GM23338 (cell line): ENCODE measurements at regions not wholly inside any gene's neighbourhood (a gene's known extent, or its start where the extent isn't known, plus 50 kb on each side); places are given as distances from the start of the nearest gene placed in this dataset.

Experiments
- ATAC-seq: fragments of 200-7000 bp; cut with Tn5 transposase; 3 replicates; pipeline ENCODE4 v1.9.1; 2020
- DNase-seq: peaks from one replicate; pipeline ENCODE4 v3.0.0-alpha.2; 2015; ENCODE audit warnings: low spot score
- H2AFZ ChIP-seq: fragments of 200-600 bp; sonication (generic); 2 replicates; pipeline ENCODE4 v1.8.0; 2016; ENCODE audit warnings: antibody characterized with exemption, mild to moderate bottlenecking, moderate library complexity
- H3F3A ChIP-seq: fragments of 200-600 bp; sonication (generic); replicated peaks from 2 replicates; pipeline ENCODE4 v1.8.0; 2017; ENCODE audit warnings: antibody characterized with exemption, mixed run types, low read depth
- H3K27ac ChIP-seq: fragments of 200-600 bp; sonication (generic); 2 replicates; pipeline ENCODE4 v1.6.1; 2016; ENCODE audit warnings: low read depth
- H3K27me3 ChIP-seq: fragments of 200-600 bp; sonication (generic); 2 replicates; pipeline ENCODE4 v1.8.0; 2016; ENCODE audit warnings: mild to moderate bottlenecking, mixed run types, moderate library complexity; ENCODE audit not compliant: insufficient read depth
- H3K36me3 ChIP-seq: fragments of 200-600 bp; sonication (generic); 2 replicates; pipeline ENCODE4 v1.8.0; 2016; ENCODE audit warnings: mild to moderate bottlenecking; ENCODE audit not compliant: insufficient read depth
- H3K4me1 ChIP-seq: fragments of 200-600 bp; sonication (generic); 2 replicates; pipeline ENCODE4 v1.8.0; 2016; ENCODE audit warnings: mild to moderate bottlenecking, moderate library complexity; ENCODE audit not compliant: insufficient read depth
- H3K4me2 ChIP-seq: fragments of 200-600 bp; sonication (generic); 2 replicates; pipeline ENCODE4 v1.7.1; 2017; ENCODE audit warnings: mixed run types
- H3K4me3 ChIP-seq: fragments of 200-600 bp; sonication (generic); 2 replicates; pipeline ENCODE4 v1.6.1; 2016; ENCODE audit warnings: mixed run types
- H3K79me2 ChIP-seq: fragments of 200-600 bp; sonication (generic); replicated peaks from 2 replicates; pipeline ENCODE4 v1.8.0; 2017; ENCODE audit warnings: mild to moderate bottlenecking; ENCODE audit not compliant: insufficient read depth
- H3K9me2 ChIP-seq: fragments of 200-600 bp; sonication (generic); 2 replicates; pipeline ENCODE4 v1.8.0; 2017; ENCODE audit not compliant: insufficient read depth
- H4K20me1 ChIP-seq: fragments of 200-600 bp; sonication (generic); replicated peaks from 2 replicates; pipeline ENCODE4 v1.8.0; 2017; ENCODE audit warnings: mild to moderate bottlenecking; ENCODE audit not compliant: insufficient read depth
- H3K27ac Mint-ChIP-seq: 2 replicates; pipeline ENCODE4 v1.8.0; 2020; ENCODE audit warnings: inconsistent platforms, mild to moderate bottlenecking, moderate library complexity, mixed read lengths
- H3K27me3 Mint-ChIP-seq: 3 replicates; pipeline ENCODE4 v1.8.0; 2022; ENCODE audit warnings: low read depth, mild to moderate bottlenecking, moderate library complexity, mixed read lengths, inconsistent platforms; ENCODE audit not compliant: insufficient read depth, poor library complexity
- H3K36me3 Mint-ChIP-seq: 3 replicates; pipeline ENCODE4 v1.8.0; 2021; ENCODE audit warnings: low read depth, mild to moderate bottlenecking, inconsistent platforms, moderate library complexity, mixed read lengths
- H3K4me1 Mint-ChIP-seq: 3 replicates; pipeline ENCODE4 v1.8.0; 2020; ENCODE audit warnings: mild to moderate bottlenecking, inconsistent platforms, mixed read lengths
- H3K4me3 Mint-ChIP-seq: 3 replicates; pipeline ENCODE4 v1.8.0; 2021; ENCODE audit warnings: moderate library complexity, mild to moderate bottlenecking, inconsistent platforms, mixed read lengths
- H3K9me3 Mint-ChIP-seq: 3 replicates; pipeline ENCODE4 v1.8.0; 2020; ENCODE audit warnings: moderate library complexity, mild to moderate bottlenecking, inconsistent platforms, mixed read lengths
- CREB1 ChIP-seq: fragments of 250-450 bp; sonication (Bioruptor Pico); IDR thresholded peaks from 2 replicates; pipeline ENCODE4 v1.5.0; 2020; ENCODE audit warnings: low read depth, mild to moderate bottlenecking, moderate library complexity
- EZH2 ChIP-seq: fragments of 200-600 bp; sonication (generic); IDR thresholded peaks from one replicate; pipeline ENCODE4 v1.8.0; 2017; ENCODE audit warnings: antibody characterized with exemption, mild to moderate bottlenecking, low read depth; ENCODE audit not compliant: unreplicated experiment
- EZH2phosphoT487 ChIP-seq: fragments of 200-600 bp; sonication (generic); IDR thresholded peaks from one replicate; pipeline ENCODE4 v1.8.1; 2018; ENCODE audit warnings: antibody characterized with exemption; ENCODE audit not compliant: unreplicated experiment
- JUNB ChIP-seq: IDR thresholded peaks from one replicate; pipeline ENCODE4 v1.6.1; 2016; ENCODE audit warnings: antibody characterized with exemption; ENCODE audit not compliant: unreplicated experiment
- NANOG ChIP-seq: IDR thresholded peaks from 2 replicates; pipeline ENCODE4 v1.6.1; 2016; ENCODE audit warnings: antibody characterized with exemption, borderline replicate concordance
- POLR2AphosphoS5 ChIP-seq: IDR thresholded peaks from 2 replicates; pipeline ENCODE4 v1.6.1; 2016; ENCODE audit warnings: antibody characterized with exemption, low read depth
- STAT1 ChIP-seq: IDR thresholded peaks from one replicate; pipeline ENCODE4 v1.6.1; 2016; ENCODE audit warnings: antibody characterized with exemption; ENCODE audit not compliant: unreplicated experiment
- ZNF114 ChIP-seq: fragments of 250-450 bp; sonication (Bioruptor Pico); IDR thresholded peaks from 2 replicates; pipeline ENCODE4 v1.5.0; 2020; ENCODE audit warnings: mild to moderate bottlenecking, moderate library complexity
- ZNF331 ChIP-seq: fragments of 250-450 bp; sonication (Bioruptor Pico); IDR thresholded peaks from 2 replicates; pipeline ENCODE4 v1.5.0; 2020; ENCODE audit warnings: low read depth, mild to moderate bottlenecking, moderate library complexity
- ZNF462 ChIP-seq: fragments of 250-450 bp; sonication (Bioruptor Pico); IDR thresholded peaks from 2 replicates; pipeline ENCODE4 v1.5.0; 2020; ENCODE audit warnings: mild to moderate bottlenecking, moderate library complexity
- TF ChIP-seq, protein P1 (sequence below): IDR thresholded peaks from 2 replicates; pipeline ENCODE4 v1.6.1; 2016; ENCODE audit warnings: antibody characterized with exemption
- TF ChIP-seq, protein P2 (sequence below), 2 experiments: fragments of 200-600 bp in 1 of 2; sonication (generic) in 1 of 2; conservative IDR thresholded peaks; 2 replicates each; pipeline versions ENCODE4 v1.5.1 to v1.6.1; 2016 to 2017; ENCODE audit warnings: antibody characterized with exemption in 2 of 2, low read depth in 2 of 2, mild to moderate bottlenecking in 2 of 2, moderate library complexity in 1 of 2
- TF ChIP-seq, protein P3 (sequence below): IDR thresholded peaks from one replicate; pipeline ENCODE4 v1.6.1; 2018; ENCODE audit warnings: antibody characterized with exemption; ENCODE audit not compliant: unreplicated experiment

GRCh38 chr1:172754609-172755008, 95.7 kb downstream of the FASLG start:
- Histone ChIP-seq H3K4me1 (no peaks in the 10 kb centered on the region), H3K9me2 (no peaks in the 10 kb centered on the region), H3K36me3 (no peaks in the 10 kb centered on the region), H3K27ac (no peak overlapping the region), H3K4me3 (no peak overlapping the region), H4K20me1 (no peaks in the 10 kb centered on the region), H3K4me2 (no peak overlapping the region), H2AFZ (no peak overlapping the region), H3K79me2 (no peaks in the 10 kb centered on the region), H3F3A (no peaks in the 10 kb centered on the region), H3K27me3 (no peaks in the 10 kb centered on the region)
- Mint-ChIP-seq H3K36me3 (no peaks in the 10 kb centered on the region), H3K27me3 (no peaks in the 10 kb centered on the region), H3K4me1 (no peaks in the 10 kb centered on the region), H3K9me3 (no peaks in the 10 kb centered on the region), H3K27ac (no peak overlapping the region), H3K4me3 (no peak overlapping the region)
- ATAC-seq = no peak
- DNase-seq = no peak
- TF ChIP-seq CREB1 (CRISPR knock-in tag) (no peak), STAT1 (no peak), POLR2AphosphoS5 (no peak), NANOG (no peak), EZH2phosphoT487 (no peak), ZNF114 (CRISPR knock-in tag) (no peak), JUNB (no peak), ZNF462 (CRISPR knock-in tag) (no peak), EZH2 (no peak), ZNF331 (no peak)
- TF ChIP-seq, protein P1, sequence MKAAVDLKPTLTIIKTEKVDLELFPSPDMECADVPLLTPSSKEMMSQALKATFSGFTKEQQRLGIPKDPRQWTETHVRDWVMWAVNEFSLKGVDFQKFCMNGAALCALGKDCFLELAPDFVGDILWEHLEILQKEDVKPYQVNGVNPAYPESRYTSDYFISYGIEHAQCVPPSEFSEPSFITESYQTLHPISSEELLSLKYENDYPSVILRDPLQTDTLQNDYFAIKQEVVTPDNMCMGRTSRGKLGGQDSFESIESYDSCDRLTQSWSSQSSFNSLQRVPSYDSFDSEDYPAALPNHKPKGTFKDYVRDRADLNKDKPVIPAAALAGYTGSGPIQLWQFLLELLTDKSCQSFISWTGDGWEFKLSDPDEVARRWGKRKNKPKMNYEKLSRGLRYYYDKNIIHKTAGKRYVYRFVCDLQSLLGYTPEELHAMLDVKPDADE = no peak
- TF ChIP-seq, protein P2, sequence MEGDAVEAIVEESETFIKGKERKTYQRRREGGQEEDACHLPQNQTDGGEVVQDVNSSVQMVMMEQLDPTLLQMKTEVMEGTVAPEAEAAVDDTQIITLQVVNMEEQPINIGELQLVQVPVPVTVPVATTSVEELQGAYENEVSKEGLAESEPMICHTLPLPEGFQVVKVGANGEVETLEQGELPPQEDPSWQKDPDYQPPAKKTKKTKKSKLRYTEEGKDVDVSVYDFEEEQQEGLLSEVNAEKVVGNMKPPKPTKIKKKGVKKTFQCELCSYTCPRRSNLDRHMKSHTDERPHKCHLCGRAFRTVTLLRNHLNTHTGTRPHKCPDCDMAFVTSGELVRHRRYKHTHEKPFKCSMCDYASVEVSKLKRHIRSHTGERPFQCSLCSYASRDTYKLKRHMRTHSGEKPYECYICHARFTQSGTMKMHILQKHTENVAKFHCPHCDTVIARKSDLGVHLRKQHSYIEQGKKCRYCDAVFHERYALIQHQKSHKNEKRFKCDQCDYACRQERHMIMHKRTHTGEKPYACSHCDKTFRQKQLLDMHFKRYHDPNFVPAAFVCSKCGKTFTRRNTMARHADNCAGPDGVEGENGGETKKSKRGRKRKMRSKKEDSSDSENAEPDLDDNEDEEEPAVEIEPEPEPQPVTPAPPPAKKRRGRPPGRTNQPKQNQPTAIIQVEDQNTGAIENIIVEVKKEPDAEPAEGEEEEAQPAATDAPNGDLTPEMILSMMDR (conservative IDR thresholded peaks at IDR 0.05; ENCODE audit: low read depth in 2 of 2) = no peak
- TF ChIP-seq, protein P3, sequence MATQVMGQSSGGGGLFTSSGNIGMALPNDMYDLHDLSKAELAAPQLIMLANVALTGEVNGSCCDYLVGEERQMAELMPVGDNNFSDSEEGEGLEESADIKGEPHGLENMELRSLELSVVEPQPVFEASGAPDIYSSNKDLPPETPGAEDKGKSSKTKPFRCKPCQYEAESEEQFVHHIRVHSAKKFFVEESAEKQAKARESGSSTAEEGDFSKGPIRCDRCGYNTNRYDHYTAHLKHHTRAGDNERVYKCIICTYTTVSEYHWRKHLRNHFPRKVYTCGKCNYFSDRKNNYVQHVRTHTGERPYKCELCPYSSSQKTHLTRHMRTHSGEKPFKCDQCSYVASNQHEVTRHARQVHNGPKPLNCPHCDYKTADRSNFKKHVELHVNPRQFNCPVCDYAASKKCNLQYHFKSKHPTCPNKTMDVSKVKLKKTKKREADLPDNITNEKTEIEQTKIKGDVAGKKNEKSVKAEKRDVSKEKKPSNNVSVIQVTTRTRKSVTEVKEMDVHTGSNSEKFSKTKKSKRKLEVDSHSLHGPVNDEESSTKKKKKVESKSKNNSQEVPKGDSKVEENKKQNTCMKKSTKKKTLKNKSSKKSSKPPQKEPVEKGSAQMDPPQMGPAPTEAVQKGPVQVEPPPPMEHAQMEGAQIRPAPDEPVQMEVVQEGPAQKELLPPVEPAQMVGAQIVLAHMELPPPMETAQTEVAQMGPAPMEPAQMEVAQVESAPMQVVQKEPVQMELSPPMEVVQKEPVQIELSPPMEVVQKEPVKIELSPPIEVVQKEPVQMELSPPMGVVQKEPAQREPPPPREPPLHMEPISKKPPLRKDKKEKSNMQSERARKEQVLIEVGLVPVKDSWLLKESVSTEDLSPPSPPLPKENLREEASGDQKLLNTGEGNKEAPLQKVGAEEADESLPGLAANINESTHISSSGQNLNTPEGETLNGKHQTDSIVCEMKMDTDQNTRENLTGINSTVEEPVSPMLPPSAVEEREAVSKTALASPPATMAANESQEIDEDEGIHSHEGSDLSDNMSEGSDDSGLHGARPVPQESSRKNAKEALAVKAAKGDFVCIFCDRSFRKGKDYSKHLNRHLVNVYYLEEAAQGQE = no peak
